Neural progenitor cell (in vitro differentiated cells): ENCODE measurements at regions not wholly inside any gene's neighbourhood (a gene's known extent, or its start where the extent isn't known, plus 50 kb on each side); places are given as distances from the start of the nearest gene placed in this dataset.

ENCODE experiments used
- EZH2 ChIP-seq: fragments of 200-600 bp; sonication (generic); IDR thresholded peaks from 2 replicates; pipeline ENCODE4 v1.6.1; 2017; ENCODE audit warnings: antibody characterized with exemption, mild to moderate bottlenecking, moderate library complexity
- TF ChIP-seq, protein P1 (sequence below): fragments of 200-600 bp; sonication (generic); IDR thresholded peaks from 2 replicates; pipeline ENCODE4 v1.5.1; 2017; ENCODE audit warnings: antibody characterized with exemption, mild to moderate bottlenecking

DNA sequence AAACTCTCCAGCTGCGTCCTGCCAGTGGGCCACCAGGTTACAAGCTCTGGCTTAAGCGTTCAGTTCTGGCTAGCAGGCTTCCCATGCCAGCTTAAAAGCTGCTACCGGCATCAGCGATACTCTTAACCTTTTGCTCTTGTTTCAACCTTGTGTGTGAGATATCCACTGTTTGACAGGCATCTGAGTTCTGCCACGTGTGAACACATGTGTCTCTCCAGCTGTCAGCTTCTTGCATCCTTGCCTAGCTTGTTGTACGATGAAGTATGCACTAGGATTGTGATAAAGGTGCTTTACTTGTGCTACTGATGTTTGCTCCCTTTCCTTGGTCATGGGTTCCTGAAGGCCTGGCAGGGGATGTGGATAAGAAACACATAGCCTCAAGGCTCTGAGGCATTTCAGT is 201.6 kb downstream of the PRDM2 start:
- TF ChIP-seq, protein P1, sequence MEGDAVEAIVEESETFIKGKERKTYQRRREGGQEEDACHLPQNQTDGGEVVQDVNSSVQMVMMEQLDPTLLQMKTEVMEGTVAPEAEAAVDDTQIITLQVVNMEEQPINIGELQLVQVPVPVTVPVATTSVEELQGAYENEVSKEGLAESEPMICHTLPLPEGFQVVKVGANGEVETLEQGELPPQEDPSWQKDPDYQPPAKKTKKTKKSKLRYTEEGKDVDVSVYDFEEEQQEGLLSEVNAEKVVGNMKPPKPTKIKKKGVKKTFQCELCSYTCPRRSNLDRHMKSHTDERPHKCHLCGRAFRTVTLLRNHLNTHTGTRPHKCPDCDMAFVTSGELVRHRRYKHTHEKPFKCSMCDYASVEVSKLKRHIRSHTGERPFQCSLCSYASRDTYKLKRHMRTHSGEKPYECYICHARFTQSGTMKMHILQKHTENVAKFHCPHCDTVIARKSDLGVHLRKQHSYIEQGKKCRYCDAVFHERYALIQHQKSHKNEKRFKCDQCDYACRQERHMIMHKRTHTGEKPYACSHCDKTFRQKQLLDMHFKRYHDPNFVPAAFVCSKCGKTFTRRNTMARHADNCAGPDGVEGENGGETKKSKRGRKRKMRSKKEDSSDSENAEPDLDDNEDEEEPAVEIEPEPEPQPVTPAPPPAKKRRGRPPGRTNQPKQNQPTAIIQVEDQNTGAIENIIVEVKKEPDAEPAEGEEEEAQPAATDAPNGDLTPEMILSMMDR = no peak
- no peak for TF ChIP-seq EZH2
